OCI-LY1 (cell line): ENCODE measurements at regions not wholly inside any gene's neighbourhood (a gene's known extent, or its start where the extent isn't known, plus 50 kb on each side); places are given as distances from the start of the nearest gene placed in this dataset.

Experiments used
- EZH2 ChIP-seq: fragments of 200-600 bp; sonication (generic), shearing (Covaris generic); IDR thresholded peaks from 2 replicates; pipeline ENCODE4 v1.8.0; 2017; ENCODE audit warnings: borderline replicate concordance, mixed run types, mild to moderate bottlenecking, antibody characterized with exemption, low read length, moderate library complexity, mixed read lengths
- TF ChIP-seq, protein P1 (sequence below): fragments of 200-600 bp; sonication (generic), shearing (Covaris generic); IDR thresholded peaks from 2 replicates; pipeline ENCODE4 v1.5.1; 2017; ENCODE audit warnings: mild to moderate bottlenecking, antibody characterized with exemption, low read length, moderate library complexity, mixed read lengths

DNA sequence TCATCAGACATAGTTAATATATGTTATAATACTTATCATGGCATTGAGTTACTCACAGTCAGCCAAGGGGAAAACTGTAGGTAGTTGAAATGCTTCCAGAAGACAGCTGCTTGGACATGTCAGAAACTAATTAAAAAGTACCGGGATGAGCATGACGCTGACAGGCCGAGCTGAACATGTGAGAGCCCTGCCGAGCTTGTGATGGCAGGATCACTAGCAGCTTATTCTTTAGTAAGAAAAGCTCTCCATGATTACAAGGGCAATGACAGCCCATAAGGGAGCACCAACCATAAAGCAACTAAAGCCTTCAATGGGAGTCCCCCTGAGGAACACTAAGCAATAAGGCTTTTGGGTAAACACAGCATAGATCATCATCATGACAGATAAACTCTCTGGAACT is 435.6 kb downstream of the TLL1 start:
- no peak for TF ChIP-seq EZH2
- TF ChIP-seq, protein P1, sequence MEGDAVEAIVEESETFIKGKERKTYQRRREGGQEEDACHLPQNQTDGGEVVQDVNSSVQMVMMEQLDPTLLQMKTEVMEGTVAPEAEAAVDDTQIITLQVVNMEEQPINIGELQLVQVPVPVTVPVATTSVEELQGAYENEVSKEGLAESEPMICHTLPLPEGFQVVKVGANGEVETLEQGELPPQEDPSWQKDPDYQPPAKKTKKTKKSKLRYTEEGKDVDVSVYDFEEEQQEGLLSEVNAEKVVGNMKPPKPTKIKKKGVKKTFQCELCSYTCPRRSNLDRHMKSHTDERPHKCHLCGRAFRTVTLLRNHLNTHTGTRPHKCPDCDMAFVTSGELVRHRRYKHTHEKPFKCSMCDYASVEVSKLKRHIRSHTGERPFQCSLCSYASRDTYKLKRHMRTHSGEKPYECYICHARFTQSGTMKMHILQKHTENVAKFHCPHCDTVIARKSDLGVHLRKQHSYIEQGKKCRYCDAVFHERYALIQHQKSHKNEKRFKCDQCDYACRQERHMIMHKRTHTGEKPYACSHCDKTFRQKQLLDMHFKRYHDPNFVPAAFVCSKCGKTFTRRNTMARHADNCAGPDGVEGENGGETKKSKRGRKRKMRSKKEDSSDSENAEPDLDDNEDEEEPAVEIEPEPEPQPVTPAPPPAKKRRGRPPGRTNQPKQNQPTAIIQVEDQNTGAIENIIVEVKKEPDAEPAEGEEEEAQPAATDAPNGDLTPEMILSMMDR: no peak
